Endodermal cell (in vitro differentiated cells): ENCODE measurements at regions not wholly inside any gene's neighbourhood (a gene's known extent, or its start where the extent isn't known, plus 50 kb on each side); places are given as distances from the start of the nearest gene placed in this dataset.

Experiments used
- DNase-seq: peaks from one replicate; pipeline ENCODE4 v3.0.0-alpha.2; 2017
- H3K27ac ChIP-seq: 2 replicates; pipeline ENCODE4 v1.5.1; 2013; ENCODE audit warnings: mild to moderate bottlenecking, low read depth, low read length, moderate library complexity
- H3K27me3 ChIP-seq: 2 replicates; pipeline ENCODE4 v1.6.1; 2013; ENCODE audit warnings: mild to moderate bottlenecking, low read length, moderate library complexity; ENCODE audit not compliant: insufficient read depth, control insufficient read depth, poor library complexity, severe bottlenecking
- H3K36me3 ChIP-seq: 2 replicates; pipeline ENCODE4 v1.7.0; 2013; ENCODE audit warnings: mild to moderate bottlenecking, low read length, moderate library complexity; ENCODE audit not compliant: control insufficient read depth, insufficient read depth
- H3K4me1 ChIP-seq: one replicate; pipeline ENCODE4 v1.7.0; 2013; ENCODE audit warnings: low read length; ENCODE audit not compliant: control insufficient read depth, insufficient read depth
- H3K4me3 ChIP-seq: 2 replicates; pipeline ENCODE4 v1.5.1; 2013; ENCODE audit warnings: mild to moderate bottlenecking, low read length, moderate library complexity
- H3K9ac ChIP-seq: 2 replicates; pipeline ENCODE4 v1.6.1; 2013; ENCODE audit warnings: mild to moderate bottlenecking, low read length, moderate library complexity; ENCODE audit not compliant: poor library complexity, severe bottlenecking; ENCODE audit errors: extremely low read depth
- H3K9me3 ChIP-seq: 2 replicates; pipeline ENCODE4 v1.6.1; 2013; ENCODE audit warnings: mild to moderate bottlenecking, low read length, moderate library complexity; ENCODE audit not compliant: control insufficient read depth
- H3K27ac Mint-ChIP-seq: 2 replicates; pipeline ENCODE4 v1.8.0; 2020; ENCODE audit warnings: mixed read lengths
- H3K27me3 Mint-ChIP-seq: 2 replicates; pipeline ENCODE4 v1.8.0; 2021; ENCODE audit warnings: mild to moderate bottlenecking, mixed read lengths; ENCODE audit not compliant: insufficient read depth
- H3K36me3 Mint-ChIP-seq: 2 replicates; pipeline ENCODE4 v1.8.0; 2020; ENCODE audit warnings: low read depth, mixed read lengths
- H3K4me1 Mint-ChIP-seq: 2 replicates; pipeline ENCODE4 v1.8.0; 2020; ENCODE audit warnings: mixed read lengths
- H3K4me3 Mint-ChIP-seq: 2 replicates; pipeline ENCODE4 v1.8.0; 2020; ENCODE audit warnings: mild to moderate bottlenecking, moderate library complexity, mixed read lengths
- H3K9me3 Mint-ChIP-seq: 2 replicates; pipeline ENCODE4 v1.8.0; 2020; ENCODE audit warnings: mild to moderate bottlenecking, mixed read lengths
- CTCF ChIP-seq: fragments of 200-600 bp; sonication (generic); conservative IDR thresholded peaks from 2 replicates; pipeline ENCODE4 v1.5.0; 2021; ENCODE audit warnings: antibody characterized with exemption, mild to moderate bottlenecking
- WGBS, 2 experiments: methylation state at CpG; one replicate each; pipeline versions ENCODE4 v1.1.5 to v1.1.7; 2013; ENCODE audit warnings: missing lambda C conversion rate in 2 of 2, mixed read lengths in 1 of 2; ENCODE audit not compliant: insufficient coverage in 1 of 2, insufficient read length in 1 of 2; 5-methylcytosine and 5-hydroxymethylcytosine counted together

GRCh38 chr3:154062513-154062912 lies 58.7 kb upstream of the ARHGEF26 start:
- Mint-ChIP-seq H3K36me3 (no peaks in the 10 kb centered on the region), H3K4me3 (no peak overlapping the region), H3K27ac (no peak overlapping the region), H3K9me3 (peaks cover 3% of the 10 kb centered on the region), H3K4me1 (peaks cover 24% of the 10 kb centered on the region), H3K27me3 (no peaks in the 10 kb centered on the region)
- Histone ChIP-seq H3K27me3 (no peaks in the 10 kb centered on the region), H3K9me3 (no peaks in the 10 kb centered on the region), H3K4me3 (no peak overlapping the region), H3K36me3 (no peaks in the 10 kb centered on the region), H3K9ac (no peak overlapping the region), H3K27ac (no peak overlapping the region), H3K4me1 (peaks cover 10% of the 10 kb centered on the region)
- WGBS, 2 experiments, result 87 to 92% methylated on average over 4 to 7 of the region's 7 CpGs
- TF ChIP-seq CTCF, result no peak
- DNase-seq, result peak; percentile 65

GRCh38 chr3:154071146-154071545 lies 50.0 kb upstream of the ARHGEF26 start:
- Histone ChIP-seq H3K9ac (no peak overlapping the region), H3K9me3 (no peaks in the 10 kb centered on the region), H3K36me3 (no peaks in the 10 kb centered on the region), H3K27me3 (no peaks in the 10 kb centered on the region), H3K4me3 (no peak overlapping the region), H3K4me1 (no peaks in the 10 kb centered on the region), H3K27ac (no peak overlapping the region)
- 96 to 100% methylated on average over 1 to 2 of the region's 2 CpGs for WGBS, 2 experiments
- Mint-ChIP-seq H3K27ac (no peak overlapping the region), H3K9me3 (peaks cover 15% of the 10 kb centered on the region), H3K4me1 (no peaks in the 10 kb centered on the region), H3K36me3 (no peaks in the 10 kb centered on the region), H3K4me3 (no peak overlapping the region), H3K27me3 (no peaks in the 10 kb centered on the region)
- DNase-seq, result no peak
- TF ChIP-seq CTCF, result no peak
